Mesenchymal stem cell (in vitro differentiated cells and primary cell): ENCODE measurements at regions not wholly inside any gene's neighbourhood (a gene's known extent, or its start where the extent isn't known, plus 50 kb on each side); places are given as distances from the start of the nearest gene placed in this dataset.

ENCODE experiments used
- DNase-seq: peaks from one replicate; pipeline ENCODE4 v3.0.0-alpha.2; 2013
- H2AFZ ChIP-seq: one replicate; pipeline ENCODE4 v1.6.1; 2013; ENCODE audit warnings: low read depth, mild to moderate bottlenecking, control low read depth, inconsistent platforms, low read length, moderate library complexity
- H2AK5ac ChIP-seq: 2 replicates; pipeline ENCODE4 v1.6.1; 2013; ENCODE audit warnings: low read length, moderate library complexity, mild to moderate bottlenecking, inconsistent platforms; ENCODE audit not compliant: severe bottlenecking
- H2BK120ac ChIP-seq: one replicate; pipeline ENCODE4 v1.6.1; 2013; ENCODE audit warnings: low read depth, mild to moderate bottlenecking, inconsistent platforms, low read length, moderate library complexity
- H2BK12ac ChIP-seq, 2 experiments: one replicate each; pipeline ENCODE4 v1.6.1; 2013; ENCODE audit warnings: inconsistent platforms in 2 of 2, low read length in 2 of 2, mild to moderate bottlenecking in 2 of 2, moderate library complexity in 2 of 2, control low read depth in 1 of 2
- H2BK15ac ChIP-seq: one replicate; pipeline ENCODE4 v1.6.1; 2013; ENCODE audit warnings: mild to moderate bottlenecking, low read depth, inconsistent platforms; ENCODE audit not compliant: poor library complexity, severe bottlenecking
- H2BK5ac ChIP-seq: 2 replicates; pipeline ENCODE4 v1.6.1; 2013; ENCODE audit warnings: low read depth, mild to moderate bottlenecking, low read length, control low read depth, inconsistent platforms; ENCODE audit not compliant: poor library complexity, severe bottlenecking
- H3K14ac ChIP-seq, 2 experiments: one replicate each; pipeline ENCODE4 v1.6.1; 2013; ENCODE audit warnings: inconsistent platforms in 2 of 2, low read length in 2 of 2, control low read depth in 1 of 2, mild to moderate bottlenecking in 1 of 2, moderate library complexity in 1 of 2
- H3K18ac ChIP-seq, 2 experiments: one replicate each; pipeline ENCODE4 v1.6.1; 2013; ENCODE audit warnings: inconsistent platforms in 2 of 2, low read length in 2 of 2, control low read depth in 1 of 2, low read depth in 1 of 2, mild to moderate bottlenecking in 1 of 2
- H3K23ac ChIP-seq, 2 experiments: one replicate each; pipeline ENCODE4 v1.6.1; 2013; ENCODE audit warnings: inconsistent platforms in 2 of 2, low read length in 2 of 2, mild to moderate bottlenecking in 2 of 2, moderate library complexity in 2 of 2, control low read depth in 1 of 2
- H3K27ac ChIP-seq: 2 replicates; pipeline ENCODE4 v1.5.1; 2013; ENCODE audit warnings: mild to moderate bottlenecking, moderate library complexity, low read length, control low read depth, inconsistent platforms; ENCODE audit not compliant: poor library complexity, severe bottlenecking
- H3K27me3 ChIP-seq, 2 experiments: 2 replicates each; pipeline versions ENCODE4 v1.6.1 to v1.7.0; 2013; ENCODE audit warnings: low read length in 2 of 2, mild to moderate bottlenecking in 2 of 2, moderate library complexity in 2 of 2, control low read depth in 1 of 2, inconsistent platforms in 1 of 2; ENCODE audit not compliant: control insufficient read depth in 1 of 2, insufficient read depth in 1 of 2
- H3K36me3 ChIP-seq, 2 experiments: 2 replicates each; pipeline versions ENCODE4 v1.6.1 to v1.7.0; 2013; ENCODE audit warnings: low read length in 2 of 2, control low read depth in 1 of 2, inconsistent platforms in 1 of 2, low read depth in 1 of 2, mild to moderate bottlenecking in 1 of 2; ENCODE audit not compliant: insufficient read depth in 2 of 2, control insufficient read depth in 1 of 2
- H3K4ac ChIP-seq, 2 experiments: one replicate each; pipeline ENCODE4 v1.6.1; 2013; ENCODE audit warnings: inconsistent platforms in 2 of 2, low read length in 2 of 2, mild to moderate bottlenecking in 2 of 2, moderate library complexity in 2 of 2, control low read depth in 1 of 2, low read depth in 1 of 2
- H3K4me1 ChIP-seq: 2 replicates; pipeline ENCODE4 v1.6.1; 2013; ENCODE audit warnings: low read depth, low read length, control low read depth; ENCODE audit not compliant: control insufficient read depth, insufficient read depth
- H3K4me2 ChIP-seq: 2 replicates; pipeline ENCODE4 v1.6.1; 2013; ENCODE audit warnings: low read length, mild to moderate bottlenecking, inconsistent platforms; ENCODE audit not compliant: poor library complexity, severe bottlenecking
- H3K4me3 ChIP-seq, 2 experiments: 2 replicates each; pipeline versions ENCODE4 v1.5.1 to v1.7.0; 2013; ENCODE audit warnings: low read length in 2 of 2, mild to moderate bottlenecking in 2 of 2, control low read depth in 1 of 2, low read depth in 1 of 2; ENCODE audit not compliant: insufficient read depth in 1 of 2
- H3K79me1 ChIP-seq: replicated peaks from 2 replicates; pipeline ENCODE4 v1.6.1; 2013; ENCODE audit warnings: mild to moderate bottlenecking, control low read depth, low read length, inconsistent platforms; ENCODE audit not compliant: poor library complexity, severe bottlenecking
- H3K9ac ChIP-seq: 2 replicates; pipeline ENCODE4 v1.7.0; 2013; ENCODE audit warnings: mild to moderate bottlenecking, low read length, moderate library complexity
- H3K9me3 ChIP-seq: 2 replicates; pipeline ENCODE4 v1.7.0; 2013; ENCODE audit warnings: mild to moderate bottlenecking, low read length; ENCODE audit not compliant: control insufficient read depth
- H4K8ac ChIP-seq: one replicate; pipeline ENCODE4 v1.6.1; 2013; ENCODE audit warnings: inconsistent platforms, mild to moderate bottlenecking, low read length, moderate library complexity
- H4K91ac ChIP-seq: one replicate; pipeline ENCODE4 v1.6.1; 2013; ENCODE audit warnings: mild to moderate bottlenecking, low read length, inconsistent platforms
- WGBS: methylation state at CpG from one replicate; pipeline ENCODE4 v1.1.7; 2013; ENCODE audit warnings: mixed read lengths; 5-methylcytosine and 5-hydroxymethylcytosine counted together

- no peaks in the 10 kb centered on the region for H3K79me1 ChIP-seq
- H3K4me1 ChIP-seq = no peaks in the 10 kb centered on the region
- no peak overlapping the region for H3K4ac ChIP-seq
- no peak overlapping the region for H3K4me3 ChIP-seq
- WGBS = 83% methylated on average over 2 of the region's 2 CpGs
- H3K9me3 ChIP-seq = no peaks in the 10 kb centered on the region
- no peak overlapping the region for H2AFZ ChIP-seq
- no peak overlapping the region for H2BK5ac ChIP-seq
- no peak overlapping the region for H3K14ac ChIP-seq
- DNase-seq = no peak
- no peak overlapping the region for H4K8ac ChIP-seq
- no peak overlapping the region for H3K18ac ChIP-seq
- no peak overlapping the region for H3K9ac ChIP-seq
- no peak overlapping the region for H3K27ac ChIP-seq
- H3K36me3 ChIP-seq = no peaks in the 10 kb centered on the region
- H2AK5ac ChIP-seq = no peak overlapping the region
- no peak overlapping the region for H3K23ac ChIP-seq
- H2BK15ac ChIP-seq = no peak overlapping the region
- no peak overlapping the region for H3K4me2 ChIP-seq
- H4K91ac ChIP-seq = no peak overlapping the region
- H3K27me3 ChIP-seq = no peaks in the 10 kb centered on the region
- no peak overlapping the region for H2BK12ac ChIP-seq
- no peak overlapping the region for H2BK120ac ChIP-seq
Measured at GRCh38 chr3:176554264-176554663, 643.0 kb downstream of the TBL1XR1 start.

GRCh38 chr3:176526942-176527341, 670.3 kb downstream of the TBL1XR1 start:
- no peaks in the 10 kb centered on the region for H3K36me3 ChIP-seq
- no peak overlapping the region for H3K4me2 ChIP-seq
- H3K23ac ChIP-seq = no peak overlapping the region
- no peak overlapping the region for H4K8ac ChIP-seq
- H2AK5ac ChIP-seq = no peak overlapping the region
- no peak overlapping the region for H3K9ac ChIP-seq
- H3K27me3 ChIP-seq = no peaks in the 10 kb centered on the region
- DNase-seq = no peak
- H3K4me1 ChIP-seq = no peaks in the 10 kb centered on the region
- H2AFZ ChIP-seq = no peak overlapping the region
- H2BK5ac ChIP-seq = no peak overlapping the region
- H3K4me3 ChIP-seq = no peak overlapping the region
- no peak overlapping the region for H4K91ac ChIP-seq
- no peak overlapping the region for H2BK120ac ChIP-seq
- no peak overlapping the region for H3K4ac ChIP-seq
- H2BK15ac ChIP-seq = no peak overlapping the region
- H2BK12ac ChIP-seq = no peak overlapping the region
- no peak overlapping the region for H3K18ac ChIP-seq
- no peak overlapping the region for H3K27ac ChIP-seq
- no CpG with 5 or more reads among the region's 1 CpG for WGBS
- no peak overlapping the region for H3K14ac ChIP-seq
- peaks cover 16% of the 10 kb centered on the region for H3K9me3 ChIP-seq
- H3K79me1 ChIP-seq = no peaks in the 10 kb centered on the region

DNA sequence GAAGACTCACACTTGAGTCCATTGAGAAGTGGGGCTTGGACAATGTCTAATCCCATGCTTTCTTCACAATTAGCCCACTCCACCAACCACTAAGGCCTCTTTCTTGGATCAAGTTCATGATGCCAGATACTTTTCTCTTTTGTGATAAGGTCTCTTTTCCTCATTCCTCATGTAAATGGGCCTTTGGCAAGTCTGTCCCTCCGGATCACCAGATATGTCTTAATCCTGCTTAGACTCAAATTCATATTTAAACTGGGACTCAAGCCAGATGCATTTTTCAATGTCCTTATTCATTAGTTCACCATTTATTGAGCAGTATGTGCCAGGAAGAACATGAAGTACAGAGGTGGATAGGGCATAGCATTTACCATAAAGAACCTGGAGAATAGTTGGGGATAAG, 671.1 kb downstream of the TBL1XR1 start:
- Histone ChIP-seq H3K27ac (no peak overlapping the region), H3K4me2 (no peak overlapping the region), H2BK120ac (no peak overlapping the region), H3K4ac (no peak overlapping the region), H3K4me3 (no peak overlapping the region), H2BK5ac (no peak overlapping the region), H3K4me1 (no peaks in the 10 kb centered on the region), H4K91ac (no peak overlapping the region), H3K18ac (no peak overlapping the region), H3K14ac (no peak overlapping the region), H3K79me1 (no peaks in the 10 kb centered on the region), H2BK15ac (no peak overlapping the region), H4K8ac (no peak overlapping the region), H2BK12ac (no peak overlapping the region), H2AK5ac (no peak overlapping the region), H3K9ac (no peak overlapping the region), H3K36me3 (no peaks in the 10 kb centered on the region), H3K9me3 (peaks cover 16% of the 10 kb centered on the region), H3K27me3 (no peaks in the 10 kb centered on the region), H3K23ac (no peak overlapping the region), H2AFZ (no peak overlapping the region)
- WGBS = 71% methylated on average over 1 of the region's 1 CpG
- no peak for DNase-seq

GRCh38 chr3:176523114-176523513, 674.2 kb downstream of the TBL1XR1 start:
- no peaks in the 10 kb centered on the region for H3K79me1 ChIP-seq
- DNase-seq = no peak

More at GRCh38 chr3:176523114-176523513, 674.2 kb downstream of the TBL1XR1 start:
- Histone ChIP-seq H3K9ac (no peak overlapping the region), H3K4me3 (no peak overlapping the region), H2BK12ac (no peak overlapping the region), H3K4me1 (no peaks in the 10 kb centered on the region), H2BK5ac (no peak overlapping the region), H2BK15ac (no peak overlapping the region), H3K36me3 (no peaks in the 10 kb centered on the region), H2AK5ac (no peak overlapping the region), H3K4ac (no peak overlapping the region), H4K8ac (no peak overlapping the region), H3K27ac (no peak overlapping the region), H3K27me3 (no peaks in the 10 kb centered on the region), H3K23ac (no peak overlapping the region), H3K18ac (no peak overlapping the region), H4K91ac (no peak overlapping the region), H3K4me2 (no peak overlapping the region), H2BK120ac (no peak overlapping the region), H3K14ac (no peak overlapping the region), H3K9me3 (peaks cover 16% of the 10 kb centered on the region), H2AFZ (no peak overlapping the region)
